OCI-LY1 (cell line): ENCODE measurements at regions not wholly inside any gene's neighbourhood (a gene's known extent, or its start where the extent isn't known, plus 50 kb on each side); places are given as distances from the start of the nearest gene placed in this dataset.
"Not testable (repeated sequence)": the region's sequence is repeated elsewhere in the genome, so short reads cannot be mapped to it uniquely, and the experiment has no call there.

Experiments used
- H2AFZ ChIP-seq: fragments of 200-600 bp; sonication (generic), shearing (Covaris generic); 2 replicates; pipeline ENCODE4 v1.6.0; 2014; ENCODE audit warnings: antibody characterized with exemption, mild to moderate bottlenecking, low read length
- H3F3A ChIP-seq: fragments of 200-600 bp; sonication (generic), shearing (Covaris generic); 2 replicates; pipeline ENCODE4 v1.6.0; 2014; ENCODE audit warnings: mild to moderate bottlenecking, antibody characterized with exemption, low read length, moderate library complexity; ENCODE audit not compliant: insufficient read depth
- H3K27ac ChIP-seq: fragments of 200-600 bp; sonication (generic); 2 replicates; pipeline ENCODE4 v1.5.1; 2014; ENCODE audit warnings: low read length, mixed run types, mild to moderate bottlenecking, low read depth; ENCODE audit not compliant: poor library complexity, severe bottlenecking
- H3K27me3 ChIP-seq: fragments of 200-600 bp; sonication (generic); 2 replicates; pipeline ENCODE4 v1.6.0; 2014; ENCODE audit warnings: antibody characterized with exemption, mild to moderate bottlenecking, low read length, moderate library complexity; ENCODE audit not compliant: insufficient read depth
- H3K36me3 ChIP-seq: fragments of 200-600 bp; sonication (generic); 2 replicates; pipeline ENCODE4 v1.6.1; 2014; ENCODE audit warnings: mild to moderate bottlenecking, antibody characterized with exemption, low read length, moderate library complexity, mixed read lengths; ENCODE audit not compliant: insufficient read depth
- H3K4me1 ChIP-seq: fragments of 200-600 bp; sonication (generic); 2 replicates; pipeline ENCODE4 v1.5.1; 2014; ENCODE audit warnings: mild to moderate bottlenecking, low read length, moderate library complexity; ENCODE audit not compliant: insufficient read depth, severe bottlenecking
- H3K4me2 ChIP-seq: fragments of 200-600 bp; sonication (generic), shearing (Covaris generic); 2 replicates; pipeline ENCODE4 v1.6.1; 2014; ENCODE audit warnings: low read length
- H3K4me3 ChIP-seq: fragments of 200-600 bp; sonication (generic); 2 replicates; pipeline ENCODE4 v1.5.1; 2014; ENCODE audit warnings: low read length, low read depth, mild to moderate bottlenecking, mixed read lengths; ENCODE audit not compliant: poor library complexity, severe bottlenecking
- H3K79me2 ChIP-seq: fragments of 200-600 bp; shearing (Covaris generic); 2 replicates; pipeline ENCODE4 v1.6.1; 2016; ENCODE audit warnings: mixed run types, low read length, mixed read lengths; ENCODE audit not compliant: insufficient read depth
- H3K9ac ChIP-seq: fragments of 200-600 bp; sonication (generic), shearing (Covaris generic); 2 replicates; pipeline ENCODE4 v1.6.1; 2014; ENCODE audit warnings: mild to moderate bottlenecking, low read length, mixed read lengths
- H3K9me2 ChIP-seq: fragments of 200-600 bp; sonication (generic), shearing (Covaris generic); 2 replicates; pipeline ENCODE4 v1.6.1; 2014; ENCODE audit warnings: low read depth, mild to moderate bottlenecking, low read length, mixed read lengths
- H3K9me3 ChIP-seq: fragments of 200-600 bp; shearing (Covaris generic); 2 replicates; pipeline ENCODE4 v1.6.1; 2014; ENCODE audit warnings: low read length, mixed read lengths
- H4K20me1 ChIP-seq: fragments of 200-600 bp; sonication (generic), shearing (Covaris generic); 2 replicates; pipeline ENCODE4 v1.6.0; 2016; ENCODE audit warnings: mild to moderate bottlenecking, low read length; ENCODE audit not compliant: insufficient read depth
- CTCF ChIP-seq: fragments of 200-600 bp; sonication (generic), shearing (Covaris generic); IDR thresholded peaks from 2 replicates; pipeline ENCODE4 v1.5.1; 2017; ENCODE audit warnings: mild to moderate bottlenecking, antibody characterized with exemption, low read length, moderate library complexity, mixed read lengths
- EZH2 ChIP-seq: fragments of 200-600 bp; sonication (generic), shearing (Covaris generic); IDR thresholded peaks from 2 replicates; pipeline ENCODE4 v1.8.0; 2017; ENCODE audit warnings: borderline replicate concordance, mixed run types, mild to moderate bottlenecking, antibody characterized with exemption, low read length, moderate library complexity, mixed read lengths

- Histone ChIP-seq H2AFZ (no peak overlapping the region), H3K9ac (no peak overlapping the region), H3K9me3 (no peaks in the 10 kb centered on the region), H3K79me2 (no peaks in the 10 kb centered on the region), H3F3A (no peaks in the 10 kb centered on the region), H3K27me3 (no peaks in the 10 kb centered on the region), H3K27ac (no peak overlapping the region), H3K4me3 (no peak overlapping the region), H4K20me1 (no peaks in the 10 kb centered on the region), H3K4me1 (no peaks in the 10 kb centered on the region), H3K9me2 (no peaks in the 10 kb centered on the region), H3K4me2 (no peak overlapping the region), H3K36me3 (no peaks in the 10 kb centered on the region)
- peak; percentile 69 for TF ChIP-seq CTCF
- no peak for TF ChIP-seq EZH2
These were observed 254.0 kb upstream of the USP15 start for GRCh38 chr12:62006076-62006732.

- no peaks in the 10 kb centered on the region for H3K79me2 ChIP-seq
- no peak for TF ChIP-seq CTCF
- TF ChIP-seq EZH2, result no peak
- no peaks in the 10 kb centered on the region for H3K36me3 ChIP-seq
- H3K9me2 ChIP-seq, result no peaks in the 10 kb centered on the region
- no peak overlapping the region for H3K27ac ChIP-seq
- H3K9me3 ChIP-seq, result no peaks in the 10 kb centered on the region
- no peak overlapping the region for H3K9ac ChIP-seq
- no peak overlapping the region for H3K4me3 ChIP-seq
- no peak overlapping the region for H2AFZ ChIP-seq
- no peaks in the 10 kb centered on the region for H4K20me1 ChIP-seq
- no peaks in the 10 kb centered on the region for H3F3A ChIP-seq
- H3K4me1 ChIP-seq, result no peaks in the 10 kb centered on the region
- H3K4me2 ChIP-seq, result no peak overlapping the region
- H3K27me3 ChIP-seq, result no peaks in the 10 kb centered on the region
These were observed 251.5 kb upstream of the USP15 start for GRCh38 chr12:62008703-62009102.

- Histone ChIP-seq H3K27ac (no peak overlapping the region), H2AFZ (no peak overlapping the region), H3K9me3 (no peaks in the 10 kb centered on the region), H3K27me3 (no peaks in the 10 kb centered on the region), H3K36me3 (no peaks in the 10 kb centered on the region), H4K20me1 (no peaks in the 10 kb centered on the region), H3K4me2 (no peak overlapping the region), H3K4me1 (no peaks in the 10 kb centered on the region), H3K9me2 (no peaks in the 10 kb centered on the region), H3K9ac (no peak overlapping the region), H3F3A (no peaks in the 10 kb centered on the region), H3K4me3 (no peak overlapping the region), H3K79me2 (no peaks in the 10 kb centered on the region)
- no peak for TF ChIP-seq CTCF
- TF ChIP-seq EZH2, result no peak
These were observed 250.8 kb upstream of the USP15 start for GRCh38 chr12:62009445-62009844.

- not testable (repeated sequence) for H3K27ac ChIP-seq, H3K4me3 ChIP-seq, H3K9me2 ChIP-seq, H3K79me2 ChIP-seq, H4K20me1 ChIP-seq, H3K4me2 ChIP-seq, H3F3A ChIP-seq, H3K27me3 ChIP-seq, H3K9me3 ChIP-seq, H3K9ac ChIP-seq, H3K4me1 ChIP-seq, H3K36me3 ChIP-seq, H2AFZ ChIP-seq
These were observed 249.8 kb upstream of the USP15 start for GRCh38 chr12:62010331-62010906.

GRCh38 chr12:62010973-62011372 is 249.2 kb upstream of the USP15 start:
- not testable (repeated sequence) for H3K9ac ChIP-seq, H3K9me2 ChIP-seq, H3K79me2 ChIP-seq, H2AFZ ChIP-seq, H3F3A ChIP-seq, H4K20me1 ChIP-seq, H3K36me3 ChIP-seq, H3K9me3 ChIP-seq, H3K4me2 ChIP-seq, H3K4me1 ChIP-seq, H3K27me3 ChIP-seq, H3K4me3 ChIP-seq, H3K27ac ChIP-seq
